ENCODE measurements at regions not wholly inside any gene's neighbourhood (a gene's known extent, or its start where the extent isn't known, plus 50 kb on each side); places are given as distances from the start of the nearest gene placed in this dataset.

- ChIA-PET CTCF (no interaction called here), POLR2A (no interaction called here)
- DNase-seq (no peak), ATAC-seq (ENCODE audit: low read depth) (no peak)
- no peak overlapping the region for H3K4me3 Mint-ChIP-seq
- H3K27ac Mint-ChIP-seq = no peak overlapping the region
- H3K4me1 Mint-ChIP-seq = no peaks in the 10 kb centered on the region
- Histone ChIP-seq H4K20me1 (ENCODE audit: control insufficient read depth, insufficient read depth, low read length, poor library complexity, severe bottlenecking) (no peaks in the 10 kb centered on the region), H3K36me3 (replicated peaks in 1 of 2; ENCODE audit: control extremely low read depth in 1 of 2, control insufficient read depth in 1 of 2, extremely low read depth in 1 of 2, insufficient read depth in 2 of 2, low read length in 1 of 2) (no peaks in the 10 kb centered on the region), H3K27me3 (replicated peaks in 1 of 4; ENCODE audit: control extremely low read depth in 1 of 4, control insufficient read depth in 3 of 4, insufficient read depth in 4 of 4, low read length in 3 of 4) (no peaks in the 10 kb centered on the region), H3K79me2 (ENCODE audit: control insufficient read depth, insufficient read depth, low read length) (no peaks in the 10 kb centered on the region), H3K27ac (ENCODE audit: low read length in 2 of 2) (no peak overlapping the region), H3K9me3 (ENCODE audit: control extremely low read depth in 1 of 3, control insufficient read depth in 2 of 3, insufficient read depth in 1 of 3, low read length in 2 of 3) (peaks cover 0 to 19% (median 0%) of the 10 kb centered on the region in 3 donors), H2AFZ (ENCODE audit: insufficient read depth, low read depth, low read length, poor library complexity, severe bottlenecking) (no peak overlapping the region), H3K9ac (ENCODE audit: low read length) (no peak overlapping the region), H3K4me3 (ENCODE audit: control extremely low read depth in 1 of 5, extremely low read depth in 1 of 5, insufficient read depth in 1 of 5, low read depth in 2 of 5, low read length in 4 of 5) (no peak overlapping the region), H3K4me2 (replicated peaks; ENCODE audit: low read depth, low read length, poor library complexity, severe bottlenecking) (no peak overlapping the region), H3K4me1 (ENCODE audit: control insufficient read depth in 2 of 2, insufficient read depth in 2 of 2, low read length in 2 of 2) (no peaks in the 10 kb centered on the region)
- H3K9me3 Mint-ChIP-seq (ENCODE audit: insufficient read depth) = no peaks in the 10 kb centered on the region
- WGBS (ENCODE audit: insufficient coverage) = 88% methylated on average over 1 of the region's 2 CpGs
- no peaks in the 10 kb centered on the region for H3K27me3 Mint-ChIP-seq
- TF ChIP-seq, protein P1, sequence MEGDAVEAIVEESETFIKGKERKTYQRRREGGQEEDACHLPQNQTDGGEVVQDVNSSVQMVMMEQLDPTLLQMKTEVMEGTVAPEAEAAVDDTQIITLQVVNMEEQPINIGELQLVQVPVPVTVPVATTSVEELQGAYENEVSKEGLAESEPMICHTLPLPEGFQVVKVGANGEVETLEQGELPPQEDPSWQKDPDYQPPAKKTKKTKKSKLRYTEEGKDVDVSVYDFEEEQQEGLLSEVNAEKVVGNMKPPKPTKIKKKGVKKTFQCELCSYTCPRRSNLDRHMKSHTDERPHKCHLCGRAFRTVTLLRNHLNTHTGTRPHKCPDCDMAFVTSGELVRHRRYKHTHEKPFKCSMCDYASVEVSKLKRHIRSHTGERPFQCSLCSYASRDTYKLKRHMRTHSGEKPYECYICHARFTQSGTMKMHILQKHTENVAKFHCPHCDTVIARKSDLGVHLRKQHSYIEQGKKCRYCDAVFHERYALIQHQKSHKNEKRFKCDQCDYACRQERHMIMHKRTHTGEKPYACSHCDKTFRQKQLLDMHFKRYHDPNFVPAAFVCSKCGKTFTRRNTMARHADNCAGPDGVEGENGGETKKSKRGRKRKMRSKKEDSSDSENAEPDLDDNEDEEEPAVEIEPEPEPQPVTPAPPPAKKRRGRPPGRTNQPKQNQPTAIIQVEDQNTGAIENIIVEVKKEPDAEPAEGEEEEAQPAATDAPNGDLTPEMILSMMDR (IDR thresholded peaks at IDR 0.05) = no peak
- no peak for TF ChIP-seq EZH2 (IDR thresholded peaks at IDR 0.05; ENCODE audit: borderline replicate concordance, insufficient read depth, low read depth, low read length, poor library complexity, severe bottlenecking)
- intact Hi-C loops (cut with micrococcal nuclease) = no loop called here
Measured at GRCh38 chr5:15135661-15136060, 264.1 kb upstream of the ANKH start.

DNA sequence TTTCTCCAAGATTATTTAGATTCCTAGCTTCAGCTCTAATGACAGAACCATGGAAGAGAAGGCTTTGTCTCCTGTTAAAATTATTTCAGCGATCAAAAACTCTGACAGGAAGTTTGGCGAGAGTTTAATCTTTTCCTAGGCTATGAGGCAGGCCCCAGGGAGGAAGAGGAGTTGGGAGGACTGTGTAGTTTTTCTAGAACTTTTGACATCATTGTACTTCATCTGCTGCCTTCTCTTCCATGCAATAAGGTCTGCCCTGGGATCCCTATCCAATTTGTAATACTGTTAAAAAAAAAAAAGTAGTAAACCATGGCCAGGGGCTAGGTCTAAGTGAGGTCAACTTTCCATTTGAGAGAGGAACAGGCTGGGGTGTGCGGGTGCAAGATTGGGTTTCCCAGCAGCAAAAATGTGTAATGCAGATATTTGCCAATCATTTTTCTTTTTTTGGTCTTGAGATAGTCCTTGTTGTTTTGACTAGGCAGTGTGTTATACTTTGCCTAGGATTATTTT lies 261.9 kb upstream of the ANKH start:
- ATAC-seq (ENCODE audit: low read depth) = no peak
- no peak overlapping the region for H3K27ac ChIP-seq (ENCODE audit: low read length in 2 of 2)
- no peaks in the 10 kb centered on the region for H3K27me3 ChIP-seq (replicated peaks in 1 of 4; ENCODE audit: control extremely low read depth in 1 of 4, control insufficient read depth in 3 of 4, insufficient read depth in 4 of 4, low read length in 3 of 4)
- Mint-ChIP-seq H3K9me3 (ENCODE audit: insufficient read depth) (no peaks in the 10 kb centered on the region), H3K4me1 (no peaks in the 10 kb centered on the region), H3K27me3 (no peaks in the 10 kb centered on the region), H3K27ac (no peak overlapping the region), H3K4me3 (no peak overlapping the region)
- no peak overlapping the region for H3K9ac ChIP-seq (ENCODE audit: low read length)
- H3K9me3 ChIP-seq (ENCODE audit: control extremely low read depth in 1 of 3, control insufficient read depth in 2 of 3, insufficient read depth in 1 of 3, low read length in 2 of 3) = peaks cover 0 to 14% (median 0%) of the 10 kb centered on the region in 3 donors
- H4K20me1 ChIP-seq (ENCODE audit: control insufficient read depth, insufficient read depth, low read length, poor library complexity, severe bottlenecking) = no peaks in the 10 kb centered on the region
- no peak overlapping the region for H3K4me3 ChIP-seq (ENCODE audit: control extremely low read depth in 1 of 5, extremely low read depth in 1 of 5, insufficient read depth in 1 of 5, low read depth in 2 of 5, low read length in 4 of 5)
- no peak for DNase-seq
- H3K79me2 ChIP-seq (ENCODE audit: control insufficient read depth, insufficient read depth, low read length) = no peaks in the 10 kb centered on the region
- no peak overlapping the region for H3K4me2 ChIP-seq (replicated peaks; ENCODE audit: low read depth, low read length, poor library complexity, severe bottlenecking)
- TF ChIP-seq, protein P1 (IDR thresholded peaks at IDR 0.05) = no peak
- no peak for TF ChIP-seq EZH2 (IDR thresholded peaks at IDR 0.05; ENCODE audit: borderline replicate concordance, insufficient read depth, low read depth, low read length, poor library complexity, severe bottlenecking)
- POLR2A ChIA-PET = no interaction called here
- no peak overlapping the region for H2AFZ ChIP-seq (ENCODE audit: insufficient read depth, low read depth, low read length, poor library complexity, severe bottlenecking)
- intact Hi-C loops (cut with micrococcal nuclease) = no loop called here
- no peaks in the 10 kb centered on the region for H3K4me1 ChIP-seq (ENCODE audit: control insufficient read depth in 2 of 2, insufficient read depth in 2 of 2, low read length in 2 of 2)
- WGBS (ENCODE audit: insufficient coverage) = 100% methylated on average over 1 of the region's 3 CpGs
- H3K36me3 ChIP-seq (replicated peaks in 1 of 2; ENCODE audit: control extremely low read depth in 1 of 2, control insufficient read depth in 1 of 2, extremely low read depth in 1 of 2, insufficient read depth in 2 of 2, low read length in 1 of 2) = no peaks in the 10 kb centered on the region
- CTCF ChIA-PET = no interaction called here

Data from B cell (primary cell).